ENCODE measurements at regions not wholly inside any gene's neighbourhood (a gene's known extent, or its start where the extent isn't known, plus 50 kb on each side); places are given as distances from the start of the nearest gene placed in this dataset.

DNA sequence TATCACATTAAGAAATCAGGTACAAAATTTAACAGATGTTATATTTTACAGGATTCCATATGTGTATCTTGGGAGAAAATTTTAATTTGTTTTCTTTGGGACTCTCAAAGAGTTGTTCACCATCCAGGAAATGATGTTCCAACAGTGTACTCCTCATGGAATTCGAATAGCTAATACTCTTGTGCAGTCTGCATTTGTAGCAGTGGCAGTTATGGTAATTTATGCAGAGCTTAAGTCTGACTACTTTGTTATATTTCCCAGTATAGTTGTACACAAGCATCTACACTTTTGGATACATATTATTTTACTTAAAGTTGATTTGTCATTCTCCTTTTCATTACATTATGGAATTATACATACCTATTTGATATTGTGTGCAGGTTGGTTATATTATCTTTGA lies 436.7 kb upstream of the FBXO33 start:
- TF ChIP-seq, protein P1, sequence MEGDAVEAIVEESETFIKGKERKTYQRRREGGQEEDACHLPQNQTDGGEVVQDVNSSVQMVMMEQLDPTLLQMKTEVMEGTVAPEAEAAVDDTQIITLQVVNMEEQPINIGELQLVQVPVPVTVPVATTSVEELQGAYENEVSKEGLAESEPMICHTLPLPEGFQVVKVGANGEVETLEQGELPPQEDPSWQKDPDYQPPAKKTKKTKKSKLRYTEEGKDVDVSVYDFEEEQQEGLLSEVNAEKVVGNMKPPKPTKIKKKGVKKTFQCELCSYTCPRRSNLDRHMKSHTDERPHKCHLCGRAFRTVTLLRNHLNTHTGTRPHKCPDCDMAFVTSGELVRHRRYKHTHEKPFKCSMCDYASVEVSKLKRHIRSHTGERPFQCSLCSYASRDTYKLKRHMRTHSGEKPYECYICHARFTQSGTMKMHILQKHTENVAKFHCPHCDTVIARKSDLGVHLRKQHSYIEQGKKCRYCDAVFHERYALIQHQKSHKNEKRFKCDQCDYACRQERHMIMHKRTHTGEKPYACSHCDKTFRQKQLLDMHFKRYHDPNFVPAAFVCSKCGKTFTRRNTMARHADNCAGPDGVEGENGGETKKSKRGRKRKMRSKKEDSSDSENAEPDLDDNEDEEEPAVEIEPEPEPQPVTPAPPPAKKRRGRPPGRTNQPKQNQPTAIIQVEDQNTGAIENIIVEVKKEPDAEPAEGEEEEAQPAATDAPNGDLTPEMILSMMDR (IDR thresholded peaks at IDR 0.05), result no peak
- TF ChIP-seq POLR2A (IDR thresholded peaks at IDR 0.05), result no peak
